ENCODE measurements at regions not wholly inside any gene's neighbourhood (a gene's known extent, or its start where the extent isn't known, plus 50 kb on each side); places are given as distances from the start of the nearest gene placed in this dataset.
A peak's percentile ranks its signal among the peaks of the same experiment; 100 is the strongest.

DNA sequence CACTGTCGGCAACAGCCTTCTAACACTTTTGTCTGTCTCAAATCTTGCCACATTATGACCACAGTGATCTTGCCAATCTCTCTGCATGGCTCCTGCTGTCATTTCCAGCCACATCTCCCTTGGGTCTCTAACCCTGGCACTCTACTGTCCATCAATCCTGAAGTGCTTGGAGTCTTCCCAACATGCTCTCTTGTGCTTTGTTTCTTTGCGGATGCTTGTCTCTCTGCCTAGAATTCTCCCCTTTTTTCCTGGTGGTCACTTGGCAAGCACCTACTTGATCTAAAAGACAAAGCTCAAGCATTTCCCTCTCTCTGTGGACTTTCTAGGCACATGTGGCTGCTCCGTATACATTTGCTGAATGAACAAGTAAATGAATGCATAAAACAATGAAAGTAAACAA lies 290.7 kb upstream of the MAP3K7 start:
- H3K4me3 ChIP-seq (ENCODE audit: insufficient read depth, low read depth, low read length), result no peak overlapping the region
- no peaks in the 10 kb centered on the region for H3K36me3 ChIP-seq (replicated peaks; ENCODE audit: control insufficient read depth, insufficient read depth, low read length)
- H3K27me3 ChIP-seq (ENCODE audit: control insufficient read depth, insufficient read depth, low read length), result no peaks in the 10 kb centered on the region
- DNase-seq, result no peak

DNA sequence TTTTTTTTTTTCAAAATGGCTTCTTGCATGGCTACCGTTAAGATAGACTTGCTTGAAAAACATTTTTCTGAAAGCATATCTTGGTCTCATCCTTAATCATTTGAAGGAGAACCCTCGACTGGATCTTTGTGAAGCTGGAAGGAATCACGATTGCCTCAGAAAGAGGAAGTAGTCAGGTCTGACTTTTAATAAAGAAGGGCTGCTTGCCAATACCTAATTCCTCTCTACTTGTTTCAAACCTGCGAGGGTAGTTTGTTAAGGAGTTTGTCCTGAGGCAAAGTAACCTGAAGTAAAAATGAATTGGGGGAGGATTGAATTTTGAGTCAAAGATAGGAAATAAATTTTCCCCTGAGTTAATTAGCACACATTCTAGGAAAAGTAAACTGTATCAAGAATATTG lies 288.1 kb upstream of the MAP3K7 start:
- H3K27me3 ChIP-seq (ENCODE audit: control insufficient read depth, insufficient read depth, low read length), result no peaks in the 10 kb centered on the region
- no peaks in the 10 kb centered on the region for H3K36me3 ChIP-seq (replicated peaks; ENCODE audit: control insufficient read depth, insufficient read depth, low read length)
- no peak overlapping the region for H3K4me3 ChIP-seq (ENCODE audit: insufficient read depth, low read depth, low read length)
- DNase-seq, result no peak

DNA sequence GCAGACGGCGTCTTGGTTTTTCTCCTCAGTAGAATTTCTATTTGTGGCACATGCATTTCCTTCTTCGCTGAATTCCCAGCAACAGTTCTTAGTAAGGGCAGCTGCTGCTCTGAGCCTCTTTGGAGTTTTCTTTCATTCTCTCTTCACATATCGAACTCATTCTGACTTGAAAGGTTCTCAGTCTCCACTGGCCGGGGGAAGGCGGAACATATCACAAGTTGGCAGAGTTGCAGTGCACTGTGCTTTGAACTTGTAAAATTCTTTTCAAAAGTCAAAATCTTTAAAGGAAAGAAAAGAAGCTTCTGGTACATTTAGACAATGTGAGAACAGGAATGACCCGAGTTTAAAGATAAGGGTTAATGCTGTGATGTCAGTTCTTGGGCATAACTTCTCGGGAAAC lies 286.1 kb upstream of the MAP3K7 start:
- Histone ChIP-seq H3K36me3 (replicated peaks; ENCODE audit: control insufficient read depth, insufficient read depth, low read length) (no peaks in the 10 kb centered on the region), H3K4me3 (ENCODE audit: insufficient read depth, low read depth, low read length) (no peak overlapping the region), H3K27me3 (ENCODE audit: control insufficient read depth, insufficient read depth, low read length) (no peaks in the 10 kb centered on the region)
- no peak for DNase-seq

DNA sequence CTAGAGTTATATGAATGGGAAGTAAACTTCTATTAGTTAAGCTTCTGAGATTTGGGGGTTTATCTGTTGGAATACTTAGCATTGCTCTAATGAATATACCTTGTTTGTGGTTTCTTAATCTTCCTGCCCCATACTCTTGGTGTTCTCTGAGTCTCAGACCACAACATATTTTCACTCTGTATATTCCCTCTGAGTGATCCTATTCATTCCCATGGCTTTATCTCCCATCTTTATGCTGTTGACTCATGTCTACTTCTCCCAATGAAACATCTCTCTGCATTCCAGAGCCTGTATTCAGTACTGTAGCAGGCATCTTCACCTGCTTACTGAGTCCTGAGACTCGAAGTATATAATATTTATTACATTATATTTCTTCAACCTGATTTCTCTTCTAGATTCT lies 283.7 kb upstream of the MAP3K7 start:
- no peaks in the 10 kb centered on the region for H3K27me3 ChIP-seq (ENCODE audit: control insufficient read depth, insufficient read depth, low read length)
- H3K4me3 ChIP-seq (ENCODE audit: insufficient read depth, low read depth, low read length), result no peak overlapping the region
- DNase-seq, result no peak
- no peaks in the 10 kb centered on the region for H3K36me3 ChIP-seq (replicated peaks; ENCODE audit: control insufficient read depth, insufficient read depth, low read length)

DNA sequence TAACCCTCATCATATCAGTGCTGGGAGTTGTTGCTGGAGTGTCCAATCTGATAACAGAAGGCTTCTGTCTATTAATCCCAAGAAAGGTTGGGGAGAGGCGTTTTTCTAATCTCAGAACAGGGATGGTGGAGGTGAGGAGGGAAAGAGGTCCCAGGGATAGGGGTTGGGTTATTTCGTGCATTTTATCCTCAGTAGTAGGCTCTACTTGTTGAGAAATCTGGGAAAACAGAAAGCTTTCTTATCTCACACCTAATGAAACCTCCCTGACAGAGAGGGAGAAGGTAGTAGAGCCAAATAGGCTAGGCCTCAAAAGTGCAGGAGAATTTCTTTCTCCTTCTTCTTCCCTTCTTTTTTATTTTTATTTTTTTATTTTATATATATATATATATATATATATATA lies 281.8 kb upstream of the MAP3K7 start:
- no peaks in the 10 kb centered on the region for H3K27me3 ChIP-seq (ENCODE audit: control insufficient read depth, insufficient read depth, low read length)
- H3K36me3 ChIP-seq (replicated peaks; ENCODE audit: control insufficient read depth, insufficient read depth, low read length), result no peaks in the 10 kb centered on the region
- no peak overlapping the region for H3K4me3 ChIP-seq (ENCODE audit: insufficient read depth, low read depth, low read length)
- no peak for DNase-seq

DNA sequence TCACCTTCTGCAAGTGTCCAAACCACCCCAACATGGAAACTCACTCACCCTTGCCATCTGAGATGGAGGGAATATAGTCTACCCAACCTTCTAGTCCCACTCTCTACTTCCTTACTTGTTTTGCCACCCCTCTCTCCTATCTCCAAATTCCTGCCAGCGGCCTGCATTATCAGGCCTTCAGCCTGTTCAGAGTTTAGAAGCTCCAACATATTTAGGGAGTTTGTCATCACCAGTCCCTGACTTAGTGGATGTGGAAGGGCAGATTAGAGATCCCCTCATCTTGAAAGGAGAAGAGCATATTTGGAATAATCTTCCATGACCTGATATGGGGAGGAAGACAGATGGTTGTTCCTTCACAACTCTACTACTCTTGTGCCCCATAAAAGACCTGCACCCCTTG lies 281.4 kb upstream of the MAP3K7 start:
- Histone ChIP-seq H3K4me3 (ENCODE audit: insufficient read depth, low read depth, low read length) (no peak overlapping the region), H3K36me3 (replicated peaks; ENCODE audit: control insufficient read depth, insufficient read depth, low read length) (no peaks in the 10 kb centered on the region), H3K27me3 (ENCODE audit: control insufficient read depth, insufficient read depth, low read length) (no peaks in the 10 kb centered on the region)
- no peak for DNase-seq

DNA sequence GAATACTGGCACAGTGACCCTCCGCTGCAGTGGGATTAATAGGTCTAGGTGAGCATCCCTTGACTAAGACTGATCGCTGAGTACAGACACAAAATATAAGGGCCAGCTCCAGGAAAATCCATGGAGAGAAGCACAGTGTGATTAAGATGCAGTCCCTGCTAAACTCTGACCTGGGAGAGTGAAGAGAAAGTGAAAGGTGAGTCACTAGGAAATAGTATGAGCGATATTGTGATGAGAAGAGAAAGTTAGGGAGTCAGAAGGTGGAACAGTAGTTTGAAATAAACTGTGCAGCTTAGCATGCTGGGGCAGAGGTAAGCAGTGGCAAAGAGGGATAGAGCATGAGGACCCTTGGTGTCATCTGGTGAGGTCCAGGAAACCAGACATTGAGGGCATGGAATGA lies 278.6 kb upstream of the MAP3K7 start:
- no peak for DNase-seq

DNA sequence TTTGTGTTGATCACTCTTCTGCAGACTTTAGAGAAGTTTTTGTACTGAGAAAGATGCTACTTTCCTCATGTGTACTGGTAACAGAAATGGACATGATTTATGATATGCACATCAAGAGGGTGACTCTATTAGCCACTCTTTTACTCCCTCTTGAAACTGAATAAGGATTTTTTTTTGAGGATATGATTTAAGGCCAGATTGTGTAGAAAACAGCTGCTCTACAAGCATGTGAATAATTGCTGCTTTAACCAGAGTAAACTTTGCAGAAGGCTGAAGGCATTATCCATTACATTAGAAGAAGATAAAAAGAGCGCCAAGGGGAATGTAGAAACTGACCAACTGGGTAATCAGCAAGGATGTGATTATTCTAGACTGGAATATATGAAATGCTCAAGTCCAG lies 276.2 kb upstream of the MAP3K7 start:
- no peak for DNase-seq
- Histone ChIP-seq H3K36me3 (replicated peaks; ENCODE audit: control insufficient read depth, insufficient read depth, low read length) (no peaks in the 10 kb centered on the region), H3K27me3 (ENCODE audit: control insufficient read depth, insufficient read depth, low read length) (no peaks in the 10 kb centered on the region), H3K4me3 (ENCODE audit: insufficient read depth, low read depth, low read length) (no peak overlapping the region)

More for the DNA sequence above, 278.6 kb upstream of the MAP3K7 start:
- H3K27me3 ChIP-seq (ENCODE audit: control insufficient read depth, insufficient read depth, low read length), result no peaks in the 10 kb centered on the region
- H3K4me3 ChIP-seq (ENCODE audit: insufficient read depth, low read depth, low read length), result no peak overlapping the region
- H3K36me3 ChIP-seq (replicated peaks; ENCODE audit: control insufficient read depth, insufficient read depth, low read length), result no peaks in the 10 kb centered on the region

DNA sequence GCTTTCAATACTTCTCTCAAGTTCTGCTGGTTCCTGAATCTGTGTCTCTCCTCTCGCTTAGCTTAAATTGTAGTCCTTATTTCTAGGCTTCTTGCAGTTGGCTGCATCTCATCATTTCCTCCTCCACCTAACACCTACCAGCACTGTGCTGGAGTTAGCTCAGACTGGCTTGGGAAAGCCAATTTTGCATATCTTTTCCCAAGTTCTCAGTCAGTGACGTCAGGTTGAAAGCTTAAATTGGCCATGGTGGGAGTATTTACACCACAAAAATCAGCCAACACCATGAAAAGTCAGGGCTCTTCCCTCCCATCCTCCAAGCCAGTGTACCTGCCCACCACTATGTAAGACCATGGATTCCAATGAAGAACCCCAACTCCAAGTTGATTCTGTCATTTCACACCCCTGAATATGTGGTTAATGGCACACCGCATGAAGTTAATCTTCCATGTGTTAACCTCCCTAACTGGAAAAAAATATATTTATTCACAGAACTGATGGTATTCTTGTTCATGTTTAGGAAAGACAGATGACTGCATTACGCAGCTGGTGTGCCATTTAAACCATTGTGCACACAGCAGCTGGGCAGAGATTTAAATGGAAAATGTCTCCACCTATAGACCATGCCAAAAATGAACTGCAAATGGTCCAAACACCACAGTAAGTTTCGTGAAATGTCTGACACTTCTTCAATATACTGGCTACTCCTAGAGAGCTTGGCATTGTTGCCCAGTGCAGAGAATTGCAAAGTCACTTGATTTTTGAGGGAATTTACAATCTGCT lies 274.1 kb upstream of the MAP3K7 start:
- Histone ChIP-seq H3K36me3 (replicated peaks; ENCODE audit: control insufficient read depth, insufficient read depth, low read length) (no peaks in the 10 kb centered on the region), H3K4me3 (ENCODE audit: insufficient read depth, low read depth, low read length) (no peak overlapping the region), H3K27me3 (ENCODE audit: control insufficient read depth, insufficient read depth, low read length) (no peaks in the 10 kb centered on the region)
- no peak for DNase-seq

DNA sequence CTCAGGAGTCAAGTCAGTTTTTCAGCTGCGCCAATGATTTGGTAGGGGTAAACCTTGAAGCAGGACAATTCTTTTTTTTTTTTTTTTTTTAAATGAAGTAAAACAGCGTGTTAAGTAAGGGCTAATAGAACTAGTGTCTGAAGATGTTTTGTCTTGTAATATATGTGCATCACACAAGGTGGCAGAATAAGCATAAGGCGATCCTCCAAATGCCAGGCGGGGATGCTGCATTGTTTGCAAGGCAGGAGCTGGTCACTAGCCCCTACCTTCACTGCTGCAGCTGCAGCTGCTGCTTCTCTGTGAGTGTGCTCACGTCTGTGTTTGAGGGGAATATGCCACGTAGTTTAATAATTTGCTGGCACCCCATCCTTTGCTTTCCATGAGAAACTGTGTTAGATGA lies 272.7 kb upstream of the MAP3K7 start:
- Histone ChIP-seq H3K4me3 (ENCODE audit: insufficient read depth, low read depth, low read length) (no peak overlapping the region), H3K27me3 (ENCODE audit: control insufficient read depth, insufficient read depth, low read length) (no peaks in the 10 kb centered on the region), H3K36me3 (replicated peaks; ENCODE audit: control insufficient read depth, insufficient read depth, low read length) (no peaks in the 10 kb centered on the region)
- peak; percentile 8 for DNase-seq

DNA sequence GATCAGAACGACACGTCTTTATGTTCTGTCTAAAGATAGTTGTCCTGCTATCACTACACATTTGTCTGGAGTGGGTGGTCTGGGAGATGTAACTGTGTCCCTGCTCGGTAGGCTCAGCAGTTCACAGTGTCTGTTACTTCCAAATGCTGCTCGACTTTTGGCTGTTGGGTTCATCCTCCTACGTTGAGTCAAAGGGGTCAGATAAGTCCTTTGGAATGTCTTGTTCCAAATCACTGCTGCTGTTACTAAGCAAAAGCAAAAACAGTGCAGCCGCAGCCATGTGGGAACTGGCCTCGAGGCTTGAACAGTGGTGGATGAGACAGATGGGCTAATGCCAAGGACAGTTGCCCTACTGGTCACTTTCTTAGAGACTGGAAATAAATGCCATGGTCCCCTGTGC lies 272.2 kb upstream of the MAP3K7 start:
- Histone ChIP-seq H3K36me3 (replicated peaks; ENCODE audit: control insufficient read depth, insufficient read depth, low read length) (no peaks in the 10 kb centered on the region), H3K27me3 (ENCODE audit: control insufficient read depth, insufficient read depth, low read length) (no peaks in the 10 kb centered on the region), H3K4me3 (ENCODE audit: insufficient read depth, low read depth, low read length) (no peak overlapping the region)
- no peak for DNase-seq

DNA sequence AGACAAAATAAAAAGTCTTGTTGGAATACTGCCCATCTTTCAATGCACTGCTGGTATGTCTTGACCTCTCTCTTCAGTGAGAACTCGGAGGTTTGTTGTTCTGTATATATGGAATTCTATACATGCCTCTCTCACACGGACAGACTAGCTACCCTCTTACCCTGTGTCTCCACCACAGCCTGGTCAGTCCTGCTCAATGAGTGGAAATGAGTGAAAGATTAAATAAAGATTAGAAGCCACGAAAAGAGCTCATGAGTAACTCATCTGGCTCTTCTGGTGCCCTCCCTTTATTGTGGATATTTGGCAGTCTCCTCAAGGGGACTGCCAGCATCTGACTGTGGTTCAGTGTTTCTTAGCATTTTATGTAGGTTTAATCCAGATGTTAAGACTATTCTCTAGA lies 262.8 kb upstream of the MAP3K7 start:
- DNase-seq, result no peak
- no peaks in the 10 kb centered on the region for H3K27me3 ChIP-seq (ENCODE audit: control insufficient read depth, insufficient read depth, low read length)
- H3K36me3 ChIP-seq (replicated peaks; ENCODE audit: control insufficient read depth, insufficient read depth, low read length), result no peaks in the 10 kb centered on the region
- H3K4me3 ChIP-seq (ENCODE audit: insufficient read depth, low read depth, low read length), result no peak overlapping the region

DNA sequence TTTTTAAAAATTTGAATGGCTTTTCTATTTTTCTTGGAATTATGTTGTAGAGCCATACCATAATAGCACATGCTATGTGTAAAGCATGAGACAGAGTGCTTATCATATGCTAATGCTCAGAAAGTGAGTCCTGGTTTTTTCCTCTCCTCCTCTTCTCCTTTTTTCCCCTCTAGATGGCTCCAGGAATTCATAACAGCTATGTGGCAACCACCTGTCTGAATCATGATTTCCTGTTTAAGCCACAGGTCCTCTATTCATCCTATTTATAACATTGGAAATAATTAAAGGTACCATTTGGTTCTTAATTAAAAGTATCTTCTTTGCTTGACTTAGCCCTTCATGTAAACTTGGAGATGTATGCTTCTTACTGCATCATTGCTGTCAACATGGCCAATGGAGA lies 260.0 kb upstream of the MAP3K7 start:
- DNase-seq, result no peak
- no peaks in the 10 kb centered on the region for H3K36me3 ChIP-seq (replicated peaks; ENCODE audit: control insufficient read depth, insufficient read depth, low read length)
- no peaks in the 10 kb centered on the region for H3K27me3 ChIP-seq (ENCODE audit: control insufficient read depth, insufficient read depth, low read length)
- no peak overlapping the region for H3K4me3 ChIP-seq (ENCODE audit: insufficient read depth, low read depth, low read length)

DNA sequence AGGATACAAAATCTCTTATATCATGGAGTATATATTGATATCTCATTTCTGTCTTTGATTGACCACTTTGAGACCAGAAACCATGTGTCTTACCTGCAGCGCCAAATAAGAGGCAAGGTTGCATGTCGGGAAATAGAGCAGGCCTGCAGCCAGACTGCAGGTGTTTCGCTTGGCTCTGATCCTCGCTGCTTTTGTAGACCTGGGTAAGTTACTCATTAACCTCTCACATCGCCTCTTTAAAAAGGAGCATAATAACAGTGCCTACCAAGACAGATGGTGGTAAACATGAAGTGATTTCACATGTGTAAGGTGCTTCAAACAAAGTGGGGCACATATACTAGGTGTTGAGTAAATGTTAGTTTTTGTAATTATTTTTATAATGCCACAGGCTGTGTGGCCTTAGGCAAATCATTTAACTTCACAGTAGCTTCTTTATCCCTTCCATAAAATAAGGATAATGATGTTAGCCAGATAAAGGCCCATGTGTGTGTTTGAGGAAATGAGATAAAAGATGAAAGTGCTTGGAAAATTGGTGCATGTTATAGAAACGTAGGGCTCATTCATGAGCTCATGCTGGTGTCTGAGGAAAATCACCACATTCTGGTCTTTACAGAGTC lies 248.8 kb upstream of the MAP3K7 start:
- H3K36me3 ChIP-seq (replicated peaks; ENCODE audit: control insufficient read depth, insufficient read depth, low read length), result no peaks in the 10 kb centered on the region
- DNase-seq, result no peak
- H3K27me3 ChIP-seq (ENCODE audit: control insufficient read depth, insufficient read depth, low read length), result no peaks in the 10 kb centered on the region
- no peak overlapping the region for H3K4me3 ChIP-seq (ENCODE audit: insufficient read depth, low read depth, low read length)

DNA sequence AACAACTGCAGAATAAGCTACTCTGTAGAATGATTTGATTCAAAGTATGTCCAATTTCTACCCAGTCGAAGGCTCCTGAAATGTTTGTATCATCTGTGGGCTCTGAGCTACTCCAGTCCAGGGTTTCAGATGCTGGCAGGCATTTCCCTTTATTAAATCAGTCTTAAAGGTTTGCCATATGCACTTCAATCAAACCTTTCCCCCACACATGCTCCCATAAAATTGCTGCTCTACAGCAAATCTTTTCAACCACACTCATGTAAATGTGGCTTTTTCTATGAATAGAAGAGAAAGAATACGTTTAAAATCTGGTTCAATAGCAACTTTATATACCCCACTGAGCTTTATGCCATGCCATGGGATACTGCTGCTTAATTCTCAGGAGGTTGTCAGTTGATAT lies 242.4 kb upstream of the MAP3K7 start:
- Histone ChIP-seq H3K4me3 (ENCODE audit: insufficient read depth, low read depth, low read length) (no peak overlapping the region), H3K36me3 (replicated peaks; ENCODE audit: control insufficient read depth, insufficient read depth, low read length) (no peaks in the 10 kb centered on the region), H3K27me3 (ENCODE audit: control insufficient read depth, insufficient read depth, low read length) (no peaks in the 10 kb centered on the region)
- no peak for DNase-seq
